H1 (cell line): ENCODE measurements at regions not wholly inside any gene's neighbourhood (a gene's known extent, or its start where the extent isn't known, plus 50 kb on each side); places are given as distances from the start of the nearest gene placed in this dataset.

Experiments used
- ATF3 ChIP-seq: IDR thresholded peaks from 2 replicates; pipeline ENCODE4 v1.6.1; 2011; ENCODE audit warnings: low read depth, mild to moderate bottlenecking, low read length; ENCODE audit not compliant: insufficient read depth
- CHD2 ChIP-seq: IDR thresholded peaks from 2 replicates; pipeline ENCODE4 v1.6.1; 2012; ENCODE audit warnings: low read length, improper control_type of control experiment
- CTCF ChIP-seq, 3 experiments: IDR thresholded peaks; 1 replicate in 2 of 3; 2 replicates in 1 of 3; pipeline versions ENCODE4 v1.5.1 to v1.6.1; 2011; ENCODE audit warnings: low read length in 3 of 3, mild to moderate bottlenecking in 3 of 3, inconsistent platforms in 2 of 3, low read depth in 1 of 3, moderate library complexity in 1 of 3; ENCODE audit not compliant: insufficient read depth in 1 of 3; ENCODE audit errors: control extremely low read depth in 1 of 3
- FOSL1 ChIP-seq: IDR thresholded peaks from 2 replicates; pipeline ENCODE4 v1.6.1; 2011; ENCODE audit warnings: mild to moderate bottlenecking, low read depth, low read length, moderate library complexity; ENCODE audit not compliant: insufficient read depth
- HDAC6 ChIP-seq: IDR thresholded peaks from one replicate; pipeline ENCODE4 v1.7.1; 2012; ENCODE audit warnings: low read depth, mild to moderate bottlenecking, inconsistent platforms, low read length, moderate library complexity
- POLR2A ChIP-seq, 2 experiments: IDR thresholded peaks; 1 replicate in 1 of 2; 2 replicates in 1 of 2; pipeline ENCODE4 v1.6.1; 2011; ENCODE audit warnings: low read depth in 2 of 2, low read length in 2 of 2, mild to moderate bottlenecking in 2 of 2; ENCODE audit errors: control extremely low read depth in 1 of 2
- RXRA ChIP-seq: IDR thresholded peaks from 2 replicates; pipeline ENCODE4 v1.6.1; 2011; ENCODE audit warnings: low read depth, mild to moderate bottlenecking, low read length, moderate library complexity; ENCODE audit not compliant: insufficient read depth
- SIN3A ChIP-seq, 2 experiments: IDR thresholded peaks in 1 of 2; conservative IDR thresholded peaks in 1 of 2; 2 replicates each; pipeline ENCODE4 v1.6.1; 2011 to 2012; ENCODE audit warnings: low read length in 2 of 2, improper control_type of control experiment in 1 of 2, low read depth in 1 of 2, mild to moderate bottlenecking in 1 of 2
- USF2 ChIP-seq: IDR thresholded peaks from 2 replicates; pipeline ENCODE4 v1.6.1; 2011; ENCODE audit warnings: low read length, improper control_type of control experiment

GRCh38 chr3:109804697-109805096, 467.4 kb upstream of the DPPA4 start:
- TF ChIP-seq POLR2A (IDR thresholded peaks at IDR 0.05; ENCODE audit: control extremely low read depth in 1 of 2, low read depth in 2 of 2, low read length in 2 of 2) = no peak
- TF ChIP-seq CTCF (IDR thresholded peaks at IDR 0.05; ENCODE audit: control extremely low read depth in 1 of 3, insufficient read depth in 1 of 3, low read depth in 1 of 3, low read length in 3 of 3) = no peak
- no peak for TF ChIP-seq RXRA
- TF ChIP-seq FOSL1 = no peak
- no peak for TF ChIP-seq HDAC6
- no peak for TF ChIP-seq USF2
- no peak for TF ChIP-seq ATF3
- no peak for TF ChIP-seq CHD2
- no peak for TF ChIP-seq SIN3A (conservative IDR thresholded peaks at IDR 0.05 in 1 of 2, IDR thresholded peaks at IDR 0.05 in 1 of 2; ENCODE audit: low read depth in 1 of 2, low read length in 2 of 2)
